ENCODE measurements at regions not wholly inside any gene's neighbourhood (a gene's known extent, or its start where the extent isn't known, plus 50 kb on each side); places are given as distances from the start of the nearest gene placed in this dataset.

- Histone ChIP-seq H3K27me3 (ENCODE audit: control insufficient read depth, low read length) (no peaks in the 10 kb centered on the region), H3K9me2 (replicated peaks; ENCODE audit: control insufficient read depth, low read length) (no peaks in the 10 kb centered on the region), H3K27ac (ENCODE audit: low read depth, low read length) (no peak overlapping the region), H4K20me1 (ENCODE audit: control insufficient read depth, insufficient read depth, low read depth, low read length) (no peaks in the 10 kb centered on the region), H3K36me3 (ENCODE audit: control insufficient read depth, low read length) (no peaks in the 10 kb centered on the region), H3K79me2 (ENCODE audit: control insufficient read depth, low read length) (no peaks in the 10 kb centered on the region), H3K4me2 (ENCODE audit: low read length) (no peak overlapping the region), H3K4me3 (ENCODE audit: low read length) (no peak overlapping the region), H3K9me3 (ENCODE audit: control insufficient read depth, insufficient read depth, low read length) (no peaks in the 10 kb centered on the region), H3F3A (ENCODE audit: control insufficient read depth, insufficient read depth) (no peaks in the 10 kb centered on the region), H3K4me1 (ENCODE audit: control insufficient read depth, low read length) (no peaks in the 10 kb centered on the region)
- TF ChIP-seq EZH2phosphoT487 (IDR thresholded peaks at IDR 0.05; ENCODE audit: borderline replicate concordance, low read length) (no peak), CTCF (IDR thresholded peaks at IDR 0.05; ENCODE audit: low read depth, low read length, poor library complexity, severe bottlenecking) (no peak)
Observed at GRCh38 chr12:45166056-45166455, 49.8 kb upstream of the ANO6 start.
